Keratinocyte (primary cell): ENCODE measurements at regions not wholly inside any gene's neighbourhood (a gene's known extent, or its start where the extent isn't known, plus 50 kb on each side); places are given as distances from the start of the nearest gene placed in this dataset.

Experiments used
- DNase-seq: peaks from one replicate; pipeline ENCODE4 v3.0.0-alpha.2; 2011; ENCODE audit warnings: low read depth, missing footprints, low spot score
- FAIRE-seq: peaks from 2 replicates; lab custom pipeline; 2011; peaks lifted over from hg19 to GRCh38; lab: Jason Lieb, UNC
- H2AFZ ChIP-seq: 2 replicates; pipeline ENCODE4 v1.6.0; 2012; ENCODE audit warnings: low read length, control low read depth, inconsistent platforms; ENCODE audit not compliant: control insufficient read depth
- H3K27ac ChIP-seq: 2 replicates; pipeline ENCODE4 v1.5.1; 2011; ENCODE audit warnings: low read length; ENCODE audit not compliant: control insufficient read depth, insufficient read depth
- H3K27me3 ChIP-seq: 3 replicates; pipeline ENCODE4 v1.6.0; 2011; ENCODE audit warnings: low read length; ENCODE audit not compliant: control insufficient read depth, insufficient read depth; ENCODE audit errors: extremely low read depth
- H3K36me3 ChIP-seq, 2 experiments: 2 replicates in 1 of 2; 3 replicates in 1 of 2; pipeline ENCODE4 v1.5.1; 2011; ENCODE audit warnings: low read length in 2 of 2, mild to moderate bottlenecking in 1 of 2; ENCODE audit not compliant: control insufficient read depth in 2 of 2, insufficient read depth in 2 of 2; ENCODE audit errors: extremely low read depth in 1 of 2
- H3K4me1 ChIP-seq: 3 replicates; pipeline ENCODE4 v1.5.1; 2011; ENCODE audit warnings: low read length; ENCODE audit not compliant: control insufficient read depth, insufficient read depth; ENCODE audit errors: extremely low read depth
- H3K4me2 ChIP-seq: 3 replicates; pipeline ENCODE4 v1.6.0; 2011; ENCODE audit warnings: low read depth, low read length; ENCODE audit not compliant: control insufficient read depth, insufficient read depth; ENCODE audit errors: extremely low read depth
- H3K4me3 ChIP-seq, 3 experiments: fragments of 200-600 bp in 1 of 3; sonication (generic) in 1 of 3; 2 replicates in 2 of 3; 3 replicates in 1 of 3; pipeline ENCODE4 v1.5.1; 2011 to 2016; ENCODE audit warnings: low read length in 3 of 3, mild to moderate bottlenecking in 3 of 3, control low read depth in 2 of 3, inconsistent platforms in 1 of 3, low read depth in 1 of 3, mixed read lengths in 1 of 3, mixed run types in 1 of 3, moderate library complexity in 1 of 3; ENCODE audit not compliant: control insufficient read depth in 2 of 3, insufficient read depth in 2 of 3; ENCODE audit errors: extremely low read depth in 1 of 3
- H3K79me2 ChIP-seq: 2 replicates; pipeline ENCODE4 v1.6.0; 2012; ENCODE audit warnings: low read length; ENCODE audit not compliant: control insufficient read depth, insufficient read depth
- H3K9ac ChIP-seq: 3 replicates; pipeline ENCODE4 v1.6.0; 2011; ENCODE audit warnings: low read length; ENCODE audit not compliant: control insufficient read depth, insufficient read depth; ENCODE audit errors: extremely low read depth
- H3K9me1 ChIP-seq: 3 replicates; pipeline ENCODE4 v1.6.0; 2011; ENCODE audit warnings: low read length; ENCODE audit not compliant: control insufficient read depth, insufficient read depth; ENCODE audit errors: extremely low read depth
- H3K9me3 ChIP-seq: 2 replicates; pipeline ENCODE4 v1.5.1; 2012; ENCODE audit warnings: low read depth, low read length; ENCODE audit not compliant: control insufficient read depth
- H4K20me1 ChIP-seq: 3 replicates; pipeline ENCODE4 v1.6.0; 2011; ENCODE audit warnings: low read length; ENCODE audit not compliant: control insufficient read depth, insufficient read depth; ENCODE audit errors: extremely low read depth
- CTCF ChIP-seq, 3 experiments: IDR thresholded peaks in 1 of 3; conservative IDR thresholded peaks in 1 of 3; optimal IDR thresholded peaks in 1 of 3; 2 replicates in 2 of 3; 3 replicates in 1 of 3; pipeline versions ENCODE3 to v1.5.1; 2011; ENCODE audit warnings: low read length in 3 of 3, mild to moderate bottlenecking in 3 of 3, moderate library complexity in 2 of 3, control low read depth in 1 of 3, inconsistent platforms in 1 of 3; ENCODE audit not compliant: insufficient read depth in 2 of 3; ENCODE audit errors: extremely low read depth in 1 of 3
- EZH2 ChIP-seq: IDR thresholded peaks from one replicate; pipeline ENCODE4 v1.6.1; 2012; ENCODE audit warnings: inconsistent platforms, mild to moderate bottlenecking, low read length, moderate library complexity
- dilution Hi-C: fragments of 300-500 bp; cut with MboI; formaldehyde crosslinking; loops from one replicate; pipeline ENCODE4 v1.7.0; 2020; ENCODE audit warnings: low sequenced_read_pairs; ENCODE audit not compliant: extremely low pct_ligation_motif_present

- TF ChIP-seq CTCF (optimal IDR thresholded peaks at IDR 0.05 in 1 of 3, IDR thresholded peaks at IDR 0.05 in 1 of 3, conservative IDR thresholded peaks at IDR 0.05 in 1 of 3; ENCODE audit: extremely low read depth in 1 of 3, insufficient read depth in 2 of 3, low read length in 3 of 3) (no peak), EZH2 (no peak)
- no peaks in the 10 kb centered on the region for H3K36me3 ChIP-seq
- H3K9me1 ChIP-seq: no peaks in the 10 kb centered on the region
- no peaks in the 10 kb centered on the region for H3K79me2 ChIP-seq
- no peak overlapping the region for H3K4me2 ChIP-seq
- no peak overlapping the region for H3K27ac ChIP-seq
- H3K4me3 ChIP-seq: no peak overlapping the region
- no peak overlapping the region for H2AFZ ChIP-seq
- FAIRE-seq (no peak), DNase-seq (no peak)
- H3K27me3 ChIP-seq: no peaks in the 10 kb centered on the region
- dilution Hi-C loops: no loop called here
- H3K9ac ChIP-seq: no peak overlapping the region
- H3K4me1 ChIP-seq: no peaks in the 10 kb centered on the region
- no peaks in the 10 kb centered on the region for H4K20me1 ChIP-seq
- no peaks in the 10 kb centered on the region for H3K9me3 ChIP-seq
These were observed 699.1 kb downstream of the EPM2A start for GRCh38 chr6:145036236-145036635.

- DNase-seq (no peak), FAIRE-seq (no peak)
- dilution Hi-C loops: no loop called here
- H3K4me1 ChIP-seq: no peaks in the 10 kb centered on the region
- H3K4me3 ChIP-seq: no peak overlapping the region
- no peaks in the 10 kb centered on the region for H3K27me3 ChIP-seq
- TF ChIP-seq EZH2 (no peak), CTCF (optimal IDR thresholded peaks at IDR 0.05 in 1 of 3, IDR thresholded peaks at IDR 0.05 in 1 of 3, conservative IDR thresholded peaks at IDR 0.05 in 1 of 3; ENCODE audit: extremely low read depth in 1 of 3, insufficient read depth in 2 of 3, low read length in 3 of 3) (no peak)
- no peaks in the 10 kb centered on the region for H3K79me2 ChIP-seq
- no peaks in the 10 kb centered on the region for H3K36me3 ChIP-seq
- H3K9ac ChIP-seq: no peak overlapping the region
- H3K4me2 ChIP-seq: no peak overlapping the region
- no peaks in the 10 kb centered on the region for H3K9me3 ChIP-seq
- H4K20me1 ChIP-seq: no peaks in the 10 kb centered on the region
- H3K9me1 ChIP-seq: no peaks in the 10 kb centered on the region
- no peak overlapping the region for H2AFZ ChIP-seq
- no peak overlapping the region for H3K27ac ChIP-seq
These were observed 698.3 kb downstream of the EPM2A start for GRCh38 chr6:145036848-145037567.
